ENCODE measurements at regions not wholly inside any gene's neighbourhood (a gene's known extent, or its start where the extent isn't known, plus 50 kb on each side); places are given as distances from the start of the nearest gene placed in this dataset.

DNA sequence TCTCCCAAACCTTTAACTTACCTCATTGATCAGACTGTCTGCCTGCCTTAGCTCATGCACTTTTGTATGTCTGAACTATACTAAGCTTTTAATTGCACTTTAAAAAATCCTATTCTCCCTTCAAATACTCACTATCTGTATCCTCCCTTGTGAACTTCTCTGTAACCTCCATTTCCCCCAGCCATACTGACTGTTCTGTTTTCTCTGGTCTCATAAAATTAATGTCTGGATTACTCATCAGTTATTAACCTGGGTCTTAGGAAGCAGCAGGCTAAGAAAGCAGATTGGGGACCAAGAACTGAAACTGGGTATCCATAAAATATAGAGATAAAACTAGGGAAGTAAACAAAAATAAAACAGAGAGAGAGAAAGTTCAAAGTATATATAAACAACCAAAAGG, 469.3 kb upstream of the MAN1A1 start:
- POLR2A ChIA-PET = no interaction called here
- Histone ChIP-seq H3K36me3 (ENCODE audit: insufficient read depth, low read length) (no peaks in the 10 kb centered on the region), H3K9me3 (ENCODE audit: low read length) (no peaks in the 10 kb centered on the region), H3K4me3 (ENCODE audit: low read length) (no peak overlapping the region), H3K27ac (ENCODE audit: low read depth, low read length) (no peak overlapping the region), H3K27me3 (ENCODE audit: insufficient read depth, low read length, poor library complexity, severe bottlenecking) (no peaks in the 10 kb centered on the region), H3K4me1 (ENCODE audit: insufficient read depth, low read length) (no peaks in the 10 kb centered on the region)
- Mint-ChIP-seq H3K27me3 (peaks cover 3% of the 10 kb centered on the region in 2 donors), H3K9me3 (no peaks in the 10 kb centered on the region), H3K4me3 (no peak overlapping the region), H3K36me3 (no peaks in the 10 kb centered on the region), H3K27ac (no peak overlapping the region), H3K4me1 (no peaks in the 10 kb centered on the region)
- no peak for DNase-seq
- CTCF ChIA-PET = no interaction called here

DNA sequence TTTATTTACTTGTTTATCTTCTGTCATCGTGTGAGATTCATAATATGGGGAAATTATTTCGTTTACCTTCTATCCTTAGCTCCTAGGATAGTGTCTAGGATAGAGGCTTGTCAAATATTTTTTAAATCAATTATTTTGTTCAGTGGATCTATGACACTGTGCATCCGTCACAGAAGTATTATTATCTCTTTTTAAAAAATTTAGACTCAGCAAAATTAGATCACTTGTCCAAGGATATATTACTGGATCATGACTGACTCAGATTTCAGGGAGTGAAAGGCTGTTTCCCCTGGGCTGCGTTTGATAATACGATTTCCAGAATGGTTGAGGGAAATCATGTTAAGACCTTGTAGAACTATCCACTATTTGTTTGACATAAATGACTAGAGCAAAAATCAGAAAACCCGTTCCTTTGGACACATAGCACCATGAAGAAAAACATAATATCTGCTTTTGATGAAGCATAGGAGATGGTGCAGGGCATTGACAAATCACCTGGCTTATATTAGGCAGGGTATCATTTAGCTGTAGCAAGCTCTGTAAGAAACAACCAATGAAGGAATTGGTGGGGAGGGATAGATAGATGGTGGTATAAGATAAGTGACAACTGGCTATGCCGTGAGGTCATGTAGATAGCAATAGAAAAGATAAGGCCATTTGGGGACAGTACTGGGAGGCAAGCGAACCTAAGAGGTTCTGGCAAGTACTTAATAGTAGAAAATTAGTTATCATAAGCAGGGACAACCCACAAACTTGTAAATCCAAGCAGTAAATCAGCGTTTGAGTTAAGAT, 465.2 kb upstream of the MAN1A1 start:
- Histone ChIP-seq H3K4me3 (ENCODE audit: low read length) (no peak overlapping the region), H3K27me3 (ENCODE audit: insufficient read depth, low read length, poor library complexity, severe bottlenecking) (no peaks in the 10 kb centered on the region), H3K9me3 (ENCODE audit: low read length) (no peaks in the 10 kb centered on the region), H3K36me3 (ENCODE audit: insufficient read depth, low read length) (no peaks in the 10 kb centered on the region), H3K4me1 (ENCODE audit: insufficient read depth, low read length) (no peaks in the 10 kb centered on the region), H3K27ac (ENCODE audit: low read depth, low read length) (no peak overlapping the region)
- H3K36me3 Mint-ChIP-seq = no peaks in the 10 kb centered on the region
- POLR2A ChIA-PET = no interaction called here
- H3K4me1 Mint-ChIP-seq = no peaks in the 10 kb centered on the region
- no peak overlapping the region for H3K4me3 Mint-ChIP-seq
- CTCF ChIA-PET = no interaction called here
- no peak for DNase-seq
- peaks cover 0 to 3% of the 10 kb centered on the region in 2 donors for H3K27me3 Mint-ChIP-seq
- H3K9me3 Mint-ChIP-seq = no peaks in the 10 kb centered on the region
- peak overlapping the region in 1 of 8 donors; percentile 28 for H3K27ac Mint-ChIP-seq

DNA sequence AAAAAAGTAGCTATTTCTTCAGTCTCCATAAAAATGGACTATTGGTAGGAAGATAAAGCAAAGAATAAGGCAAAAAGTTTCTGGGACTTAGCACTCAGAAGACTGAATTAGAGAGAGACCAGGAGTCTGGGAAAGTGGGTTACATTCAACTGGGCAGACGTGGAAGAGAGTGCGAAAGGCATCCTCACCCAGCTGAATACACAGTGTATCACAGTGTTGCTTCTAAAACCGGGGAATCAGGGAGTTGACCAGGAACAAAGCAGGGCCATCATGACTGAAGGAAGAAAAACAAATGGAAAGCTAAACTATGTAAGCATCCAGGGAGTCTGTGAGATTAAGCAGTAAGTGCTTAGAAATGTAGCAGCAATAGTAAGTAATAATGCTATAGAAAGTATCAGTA, 452.9 kb upstream of the MAN1A1 start:
- DNase-seq = no peak
- Histone ChIP-seq H3K27me3 (ENCODE audit: insufficient read depth, low read length, poor library complexity, severe bottlenecking) (no peaks in the 10 kb centered on the region), H3K4me3 (ENCODE audit: low read length) (no peak overlapping the region), H3K27ac (ENCODE audit: low read depth, low read length) (no peak overlapping the region), H3K4me1 (ENCODE audit: insufficient read depth, low read length) (no peaks in the 10 kb centered on the region), H3K9me3 (ENCODE audit: low read length) (no peaks in the 10 kb centered on the region), H3K36me3 (ENCODE audit: insufficient read depth, low read length) (no peaks in the 10 kb centered on the region)
- no peaks in the 10 kb centered on the region for H3K9me3 Mint-ChIP-seq
- no peak overlapping the region for H3K27ac Mint-ChIP-seq
- H3K36me3 Mint-ChIP-seq = no peaks in the 10 kb centered on the region
- CTCF ChIA-PET = no interaction called here
- H3K4me3 Mint-ChIP-seq = no peak overlapping the region
- peaks cover 2 to 3% of the 10 kb centered on the region in 2 donors for H3K27me3 Mint-ChIP-seq
- POLR2A ChIA-PET = no interaction called here
- no peaks in the 10 kb centered on the region for H3K4me1 Mint-ChIP-seq

DNA sequence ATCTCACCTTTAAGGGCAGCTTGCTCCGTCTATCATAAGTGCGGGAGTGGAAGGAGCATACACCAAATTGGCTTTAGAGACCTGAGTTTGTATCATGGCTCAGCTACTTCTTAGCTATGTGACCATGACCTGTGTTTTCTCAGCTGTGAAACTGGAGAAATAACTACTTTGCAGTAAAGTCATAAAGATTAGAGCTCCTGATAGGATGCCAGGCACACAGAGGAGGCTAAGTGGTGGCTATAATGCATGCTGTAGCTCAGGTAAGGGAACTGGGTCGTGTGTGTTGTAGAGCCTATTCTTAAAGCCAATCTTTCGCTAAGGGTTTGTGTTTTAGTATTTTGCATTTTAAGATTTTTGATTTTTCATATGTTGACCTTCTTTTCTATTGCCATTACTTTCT, 451.5 kb upstream of the MAN1A1 start:
- H3K27ac Mint-ChIP-seq = no peak overlapping the region
- ChIA-PET POLR2A (no interaction called here), CTCF (no interaction called here)
- Histone ChIP-seq H3K4me1 (ENCODE audit: insufficient read depth, low read length) (no peaks in the 10 kb centered on the region), H3K4me3 (ENCODE audit: low read length) (no peak overlapping the region), H3K27ac (ENCODE audit: low read depth, low read length) (no peak overlapping the region), H3K27me3 (ENCODE audit: insufficient read depth, low read length, poor library complexity, severe bottlenecking) (no peaks in the 10 kb centered on the region), H3K36me3 (ENCODE audit: insufficient read depth, low read length) (no peaks in the 10 kb centered on the region), H3K9me3 (ENCODE audit: low read length) (no peaks in the 10 kb centered on the region)
- no peak for DNase-seq
- no peak overlapping the region for H3K4me3 Mint-ChIP-seq
- peaks cover 3 to 4% of the 10 kb centered on the region in 2 donors for H3K27me3 Mint-ChIP-seq
- H3K36me3 Mint-ChIP-seq = no peaks in the 10 kb centered on the region
- H3K9me3 Mint-ChIP-seq = no peaks in the 10 kb centered on the region
- no peaks in the 10 kb centered on the region for H3K4me1 Mint-ChIP-seq

DNA sequence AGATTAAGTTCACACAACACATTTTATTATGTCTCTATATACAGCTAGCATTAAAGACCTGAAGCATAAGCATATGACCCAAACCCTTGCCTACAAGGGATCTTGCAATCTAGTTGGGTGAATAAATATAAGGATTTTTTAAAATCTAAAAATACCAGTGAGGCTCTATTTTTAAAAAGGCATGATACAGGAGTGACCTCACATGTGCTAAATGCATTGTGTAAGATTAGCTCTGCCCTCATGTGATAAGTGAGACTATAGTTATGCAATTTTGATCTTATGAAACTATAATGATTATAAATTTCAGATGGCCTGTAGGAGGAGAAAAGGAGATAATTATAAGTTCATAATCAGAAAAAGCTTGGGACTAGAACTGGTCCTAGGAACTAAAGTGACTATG, 451.0 kb upstream of the MAN1A1 start:
- Histone ChIP-seq H3K4me1 (ENCODE audit: insufficient read depth, low read length) (no peaks in the 10 kb centered on the region), H3K9me3 (ENCODE audit: low read length) (no peaks in the 10 kb centered on the region), H3K27ac (ENCODE audit: low read depth, low read length) (no peak overlapping the region), H3K4me3 (ENCODE audit: low read length) (no peak overlapping the region), H3K36me3 (ENCODE audit: insufficient read depth, low read length) (no peaks in the 10 kb centered on the region), H3K27me3 (ENCODE audit: insufficient read depth, low read length, poor library complexity, severe bottlenecking) (no peaks in the 10 kb centered on the region)
- ChIA-PET CTCF (no interaction called here), POLR2A (no interaction called here)
- Mint-ChIP-seq H3K4me3 (no peak overlapping the region), H3K9me3 (no peaks in the 10 kb centered on the region), H3K36me3 (no peaks in the 10 kb centered on the region), H3K4me1 (no peaks in the 10 kb centered on the region), H3K27me3 (peaks cover 3 to 4% of the 10 kb centered on the region in 2 donors), H3K27ac (no peak overlapping the region)
- no peak for DNase-seq

DNA sequence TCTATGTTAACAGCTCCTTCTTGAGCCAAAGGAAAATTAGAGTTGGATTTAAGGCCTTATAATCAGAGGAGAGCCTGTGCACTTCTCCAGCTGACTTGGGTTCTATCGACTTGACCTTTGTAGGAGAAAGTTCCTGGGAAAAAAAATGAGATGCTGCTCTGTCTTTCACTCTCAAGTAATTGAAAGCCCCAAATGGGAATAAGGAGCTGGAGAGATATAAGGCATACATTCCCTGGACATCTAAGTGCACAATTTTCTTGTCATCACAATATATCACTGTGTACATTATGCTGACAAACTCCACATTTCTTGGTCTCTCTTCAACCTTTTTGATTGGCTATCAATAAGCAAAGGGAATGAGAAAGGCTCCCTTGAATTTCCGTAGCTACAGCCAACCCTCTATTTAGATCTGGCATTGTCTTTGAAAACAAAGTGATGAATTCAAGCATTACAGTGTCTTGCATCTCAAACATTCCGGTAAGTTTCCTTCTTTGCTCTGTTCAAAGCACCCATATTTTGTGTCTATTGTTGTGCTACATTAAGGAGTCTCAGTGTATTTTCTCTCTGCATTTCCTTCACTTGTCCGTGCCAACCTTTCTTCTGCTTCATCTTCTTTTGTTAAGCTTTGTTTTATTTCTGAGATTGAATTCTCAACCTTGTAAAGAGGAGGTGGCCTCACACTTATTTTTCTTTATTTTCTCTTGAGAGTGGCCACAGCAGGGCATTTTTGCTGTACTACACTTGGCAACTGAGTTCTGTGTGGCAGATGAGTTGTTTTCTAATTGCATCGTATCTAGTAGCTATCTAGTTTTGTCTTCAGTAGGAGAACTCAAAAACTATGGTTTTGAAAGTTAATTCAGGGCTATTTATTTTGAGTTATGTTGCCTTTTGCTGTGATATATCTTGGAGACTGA, 450.3 kb upstream of the MAN1A1 start:
- Mint-ChIP-seq H3K9me3 (no peaks in the 10 kb centered on the region), H3K27me3 (peaks cover 0 to 4% of the 10 kb centered on the region in 2 donors), H3K27ac (no peak overlapping the region), H3K4me3 (no peak overlapping the region), H3K4me1 (no peaks in the 10 kb centered on the region), H3K36me3 (no peaks in the 10 kb centered on the region)
- ChIA-PET POLR2A (no interaction called here), CTCF (no interaction called here)
- no peaks in the 10 kb centered on the region for H3K36me3 ChIP-seq (ENCODE audit: insufficient read depth, low read length)
- H3K4me1 ChIP-seq (ENCODE audit: insufficient read depth, low read length) = no peaks in the 10 kb centered on the region
- H3K4me3 ChIP-seq (ENCODE audit: low read length) = no peak overlapping the region
- H3K27ac ChIP-seq (ENCODE audit: low read depth, low read length) = no peak overlapping the region
- H3K9me3 ChIP-seq (ENCODE audit: low read length) = no peaks in the 10 kb centered on the region
- H3K27me3 ChIP-seq (ENCODE audit: insufficient read depth, low read length, poor library complexity, severe bottlenecking) = no peaks in the 10 kb centered on the region
- no peak for DNase-seq

DNA sequence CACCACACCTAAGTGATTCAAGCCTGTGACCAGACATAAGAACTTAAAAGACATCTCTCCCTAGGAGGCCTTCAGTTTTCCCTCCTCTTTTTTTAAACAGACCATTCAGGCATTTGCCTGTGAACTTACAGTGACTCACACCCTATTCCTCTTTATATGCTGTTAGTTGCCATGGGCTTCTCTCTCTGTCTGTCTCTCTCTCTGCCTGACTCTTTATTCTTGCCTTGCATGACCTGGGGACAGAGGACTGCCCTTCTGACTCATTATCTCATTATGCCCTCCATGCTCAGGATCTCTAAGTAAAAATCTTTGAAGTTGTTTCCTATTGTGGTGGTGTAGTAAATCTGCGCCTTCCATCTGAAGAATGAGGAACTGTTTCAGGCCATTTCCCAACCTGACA, 442.2 kb upstream of the MAN1A1 start:
- H3K36me3 ChIP-seq (ENCODE audit: insufficient read depth, low read length) = no peaks in the 10 kb centered on the region
- Mint-ChIP-seq H3K4me3 (no peak overlapping the region), H3K4me1 (no peaks in the 10 kb centered on the region), H3K36me3 (no peaks in the 10 kb centered on the region), H3K27ac (no peak overlapping the region), H3K27me3 (no peaks in the 10 kb centered on the region), H3K9me3 (no peaks in the 10 kb centered on the region)
- H3K4me3 ChIP-seq (ENCODE audit: low read length) = no peak overlapping the region
- H3K4me1 ChIP-seq (ENCODE audit: insufficient read depth, low read length) = no peaks in the 10 kb centered on the region
- H3K27me3 ChIP-seq (ENCODE audit: insufficient read depth, low read length, poor library complexity, severe bottlenecking) = no peaks in the 10 kb centered on the region
- ChIA-PET CTCF (no interaction called here), POLR2A (no interaction called here)
- no peak overlapping the region for H3K27ac ChIP-seq (ENCODE audit: low read depth, low read length)
- H3K9me3 ChIP-seq (ENCODE audit: low read length) = no peaks in the 10 kb centered on the region
- DNase-seq = no peak

DNA sequence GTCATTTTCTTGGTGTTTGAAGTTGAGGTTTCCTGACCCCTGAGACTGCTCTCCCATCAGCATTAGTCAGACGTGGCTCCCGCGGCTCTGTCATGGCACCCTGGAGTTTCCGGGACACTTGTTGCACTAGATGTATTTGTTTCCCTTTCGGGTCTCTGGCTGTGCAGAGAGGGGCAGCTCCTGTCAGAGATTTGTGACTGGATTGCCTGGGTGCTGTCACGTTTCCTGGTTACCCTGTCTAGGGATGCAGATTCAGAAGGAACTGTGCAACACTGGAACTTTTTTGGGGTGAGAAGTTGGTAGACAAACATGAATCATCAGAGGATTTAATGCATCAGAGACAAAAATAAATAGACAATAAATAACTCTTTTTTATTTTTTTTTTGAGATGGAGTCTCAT, 431.8 kb upstream of the MAN1A1 start:
- Mint-ChIP-seq H3K4me3 (no peak overlapping the region), H3K27ac (no peak overlapping the region), H3K4me1 (no peaks in the 10 kb centered on the region), H3K9me3 (peaks cover 0 to 2% (median 0%) of the 10 kb centered on the region in 5 donors), H3K27me3 (peaks cover 4 to 16% of the 10 kb centered on the region in 2 donors), H3K36me3 (no peaks in the 10 kb centered on the region)
- Histone ChIP-seq H3K9me3 (ENCODE audit: low read length) (no peaks in the 10 kb centered on the region), H3K27ac (ENCODE audit: low read depth, low read length) (no peak overlapping the region), H3K4me3 (ENCODE audit: low read length) (no peak overlapping the region), H3K4me1 (ENCODE audit: insufficient read depth, low read length) (no peaks in the 10 kb centered on the region), H3K36me3 (ENCODE audit: insufficient read depth, low read length) (no peaks in the 10 kb centered on the region), H3K27me3 (ENCODE audit: insufficient read depth, low read length, poor library complexity, severe bottlenecking) (no peaks in the 10 kb centered on the region)
- ChIA-PET POLR2A (no interaction called here), CTCF (no interaction called here)
- DNase-seq = no peak

Data from CD8-positive, alpha-beta memory T cell (primary cell).